PFSK-1 (cell line): ENCODE measurements at regions not wholly inside any gene's neighbourhood (a gene's known extent, or its start where the extent isn't known, plus 50 kb on each side); places are given as distances from the start of the nearest gene placed in this dataset.

ENCODE experiments used
- POLR2AphosphoS5 ChIP-seq: IDR thresholded peaks from 2 replicates; pipeline ENCODE4 v1.6.1; 2012; ENCODE audit warnings: low read depth, mild to moderate bottlenecking, control low read depth, low read length, moderate library complexity
- REST ChIP-seq, 2 experiments: IDR thresholded peaks; 2 replicates each; pipeline versions ENCODE4 v1.6.1 to v1.8.0; 2011 to 2012; ENCODE audit warnings: low read depth in 2 of 2, low read length in 2 of 2, control low read depth in 1 of 2, inconsistent platforms in 1 of 2, mild to moderate bottlenecking in 1 of 2, moderate library complexity in 1 of 2; ENCODE audit not compliant: insufficient read depth in 1 of 2
- TAF1 ChIP-seq: IDR thresholded peaks from 2 replicates; pipeline ENCODE4 v1.6.1; 2012; ENCODE audit warnings: low read length, control low read depth, borderline replicate concordance; ENCODE audit not compliant: insufficient read depth

- no peak for TF ChIP-seq POLR2AphosphoS5
- no peak for TF ChIP-seq TAF1
- no peak for TF ChIP-seq REST (IDR thresholded peaks at IDR 0.05; ENCODE audit: insufficient read depth in 1 of 2, low read depth in 2 of 2, low read length in 2 of 2)
These were observed 123.3 kb upstream of the ZNF438 start for GRCh38 chr10:31154996-31155395.
